NCI-H460 (cell line): ENCODE measurements at regions not wholly inside any gene's neighbourhood (a gene's known extent, or its start where the extent isn't known, plus 50 kb on each side); places are given as distances from the start of the nearest gene placed in this dataset.
"Not testable (repeated sequence)": the region's sequence is repeated elsewhere in the genome, so short reads cannot be mapped to it uniquely, and the experiment has no call there.

Experiments
- DNase-seq: peaks from one replicate; pipeline ENCODE4 v3.0.0-alpha.2; 2016; ENCODE audit warnings: low read depth; ENCODE audit errors: extremely low read depth

GRCh38 chr12:23141335-23141734, 516.4 kb downstream of the ETNK1 start:
- DNase-seq, result no peak

GRCh38 chr12:23146070-23146469, 521.1 kb downstream of the ETNK1 start:
- not testable (repeated sequence) for DNase-seq

- DNase-seq, result no peak
These were observed 543.5 kb downstream of the ETNK1 start for GRCh38 chr12:23168459-23168858.

GRCh38 chr12:23169012-23169695, 544.2 kb downstream of the ETNK1 start:
- DNase-seq, result no peak

- DNase-seq, result no peak
These were observed 544.7 kb downstream of the ETNK1 start for GRCh38 chr12:23169696-23170013.

- DNase-seq, result no peak
These were observed 549.9 kb downstream of the ETNK1 start for GRCh38 chr12:23174917-23175316.

GRCh38 chr12:23185346-23185745, 560.4 kb downstream of the ETNK1 start:
- DNase-seq, result no peak

- DNase-seq, result no peak
These were observed 562.0 kb downstream of the ETNK1 start for GRCh38 chr12:23186950-23187349.

GRCh38 chr12:23193552-23193951, 568.6 kb downstream of the ETNK1 start:
- no peak for DNase-seq

GRCh38 chr12:23197266-23197665, 572.3 kb downstream of the ETNK1 start:
- DNase-seq, result no peak

- no peak for DNase-seq
These were observed 577.8 kb downstream of the ETNK1 start for GRCh38 chr12:23202728-23203127.

- peak; percentile 37 for DNase-seq
These were observed 580.2 kb downstream of the ETNK1 start for GRCh38 chr12:23204933-23205778.

GRCh38 chr12:23209793-23210192, 584.8 kb downstream of the ETNK1 start:
- no peak for DNase-seq

GRCh38 chr12:23210573-23210972, 585.6 kb downstream of the ETNK1 start:
- no peak for DNase-seq

- no peak for DNase-seq
These were observed 586.7 kb downstream of the ETNK1 start for GRCh38 chr12:23211384-23212320.

GRCh38 chr12:23217158-23217557, 592.2 kb downstream of the ETNK1 start:
- no peak for DNase-seq

GRCh38 chr12:23217667-23218066, 592.7 kb downstream of the ETNK1 start:
- no peak for DNase-seq

GRCh38 chr12:23221066-23221465, 596.1 kb downstream of the ETNK1 start:
- no peak for DNase-seq

- DNase-seq, result no peak
These were observed 597.0 kb downstream of the ETNK1 start for GRCh38 chr12:23221926-23222325.

GRCh38 chr12:23222801-23223200, 597.8 kb downstream of the ETNK1 start:
- no peak for DNase-seq

- no peak for DNase-seq
These were observed 603.1 kb downstream of the ETNK1 start for GRCh38 chr12:23228101-23228500.
